Hepatocyte (in vitro differentiated cells): ENCODE measurements at regions not wholly inside any gene's neighbourhood (a gene's known extent, or its start where the extent isn't known, plus 50 kb on each side); places are given as distances from the start of the nearest gene placed in this dataset.

ENCODE experiments used
- CTCF ChIP-seq: fragments of 200-600 bp; sonication (generic); IDR thresholded peaks from 2 replicates; pipeline ENCODE4 v1.5.1; 2016; ENCODE audit warnings: antibody characterized with exemption, mild to moderate bottlenecking; ENCODE audit not compliant: poor library complexity
- EZH2 ChIP-seq: fragments of 200-600 bp; sonication (generic); IDR thresholded peaks from 2 replicates; pipeline ENCODE4 v1.6.1; 2016; ENCODE audit warnings: antibody characterized with exemption, mild to moderate bottlenecking, borderline replicate concordance
- EZH2phosphoT487 ChIP-seq: fragments of 200-600 bp; sonication (generic); IDR thresholded peaks from one replicate; pipeline ENCODE4 v1.6.1; 2018; ENCODE audit warnings: antibody characterized with exemption, mild to moderate bottlenecking, low read depth, moderate library complexity; ENCODE audit not compliant: unreplicated experiment, severe bottlenecking

- TF ChIP-seq CTCF (no peak), EZH2 (no peak), EZH2phosphoT487 (no peak)
Measured at GRCh38 chr17:63153488-63153887, 187.5 kb downstream of the TANC2 start.
